ENCODE measurements at regions not wholly inside any gene's neighbourhood (a gene's known extent, or its start where the extent isn't known, plus 50 kb on each side); places are given as distances from the start of the nearest gene placed in this dataset.

DNA sequence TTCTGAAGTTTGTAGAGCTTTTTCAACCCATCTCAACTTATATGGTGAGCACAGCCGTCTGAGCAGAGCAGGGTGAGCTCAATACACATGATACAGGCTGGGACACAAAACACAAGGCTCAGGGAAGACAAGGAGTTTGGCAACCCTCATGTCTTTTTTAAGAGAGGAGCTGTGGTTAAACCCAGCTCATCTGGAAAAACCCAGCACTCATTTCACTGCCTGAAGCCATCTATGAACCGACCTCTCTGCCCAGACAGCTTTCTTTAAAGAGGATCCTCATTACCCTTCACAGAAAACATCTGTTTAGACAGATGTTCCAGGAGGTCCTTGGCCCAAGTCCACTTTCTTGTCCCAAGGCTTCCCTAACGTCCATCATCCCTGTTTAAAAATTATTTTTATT, 170.0 kb upstream of the TSHZ3 start:
- Mint-ChIP-seq H3K4me1 (ENCODE audit: low read depth) (no peaks in the 10 kb centered on the region), H3K9me3 (peaks cover 16% of the 10 kb centered on the region), H3K4me3 (no peak overlapping the region)

DNA sequence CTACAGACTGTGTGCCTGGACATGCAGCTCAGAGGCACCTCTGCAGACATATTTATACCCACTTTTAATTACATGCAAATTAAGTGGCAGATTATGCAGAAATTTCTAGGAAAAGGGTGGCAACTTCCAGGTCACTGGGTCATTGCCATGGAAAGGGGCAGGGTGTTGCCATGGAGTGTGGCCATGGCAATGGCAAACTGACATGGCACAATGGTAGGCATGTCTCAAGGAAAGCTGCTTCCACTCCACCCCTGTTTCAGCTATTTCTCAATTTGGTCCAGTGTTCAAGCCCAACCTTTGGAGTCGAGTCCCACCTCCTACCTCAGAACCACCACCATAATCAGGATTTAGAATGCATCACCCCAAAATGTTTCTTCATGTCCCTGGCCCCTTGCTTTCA, 170.7 kb upstream of the TSHZ3 start:
- H3K36me3 Mint-ChIP-seq (ENCODE audit: low read depth) = no peaks in the 10 kb centered on the region
- H3K27ac Mint-ChIP-seq = no peak overlapping the region
- no peak overlapping the region for H3K4me3 Mint-ChIP-seq
- peaks cover 20% of the 10 kb centered on the region for H3K9me3 Mint-ChIP-seq
- H3K4me1 Mint-ChIP-seq (ENCODE audit: low read depth) = no peaks in the 10 kb centered on the region
- no peaks in the 10 kb centered on the region for H3K27me3 Mint-ChIP-seq (ENCODE audit: low read depth)

More for the DNA sequence above, 170.0 kb upstream of the TSHZ3 start:
- H3K36me3 Mint-ChIP-seq (ENCODE audit: low read depth) = no peaks in the 10 kb centered on the region
- H3K27ac Mint-ChIP-seq = no peak overlapping the region
- no peaks in the 10 kb centered on the region for H3K27me3 Mint-ChIP-seq (ENCODE audit: low read depth)

DNA sequence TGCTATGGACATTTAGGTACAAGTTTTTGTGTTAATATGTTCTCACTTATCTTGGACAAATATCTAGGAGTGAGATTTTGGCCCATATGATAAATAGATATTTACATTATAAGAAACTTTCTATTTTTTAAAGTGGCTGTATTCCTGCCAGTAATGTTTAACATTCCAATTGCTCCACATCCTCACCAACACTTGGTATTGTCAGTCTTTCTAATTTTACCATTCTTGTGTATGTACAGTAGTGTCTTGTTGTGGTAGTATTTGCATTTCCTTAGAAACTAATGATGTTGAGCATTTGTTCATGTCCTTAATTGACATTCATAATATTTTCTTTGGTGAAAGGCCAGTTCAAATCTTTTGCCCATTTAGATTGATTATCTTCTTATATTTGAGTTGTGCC, 171.4 kb upstream of the TSHZ3 start:
- Mint-ChIP-seq H3K27me3 (ENCODE audit: low read depth) (no peaks in the 10 kb centered on the region), H3K4me1 (ENCODE audit: low read depth) (no peaks in the 10 kb centered on the region), H3K36me3 (ENCODE audit: low read depth) (no peaks in the 10 kb centered on the region), H3K4me3 (no peak overlapping the region), H3K27ac (no peak overlapping the region), H3K9me3 (peaks cover 26% of the 10 kb centered on the region)

DNA sequence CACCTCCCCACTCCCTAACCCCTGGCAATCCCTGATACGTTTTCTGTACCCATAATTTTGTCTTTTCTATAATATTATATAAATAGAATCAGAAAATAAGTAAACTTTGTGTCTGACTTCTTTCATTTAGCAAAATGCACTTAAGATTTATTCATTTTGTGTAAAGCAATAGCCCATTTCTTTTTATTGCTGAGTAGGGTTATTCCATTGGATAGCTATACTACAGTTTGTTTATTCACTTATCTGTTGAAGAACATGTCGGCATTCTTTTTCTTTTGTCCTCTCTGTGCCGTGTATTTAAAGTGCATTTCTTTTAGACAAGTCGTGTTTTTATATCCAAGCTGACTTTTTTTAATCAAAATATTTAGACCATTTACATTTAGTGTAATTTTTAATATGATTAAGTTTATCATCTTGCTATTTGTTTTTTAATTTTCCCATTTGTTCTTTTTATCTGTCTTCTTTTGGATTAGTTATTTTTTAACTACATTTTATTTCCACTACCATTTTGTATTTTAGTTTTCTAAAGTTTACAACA, 176.4 kb upstream of the TSHZ3 start:
- Mint-ChIP-seq H3K27me3 (ENCODE audit: low read depth) (no peaks in the 10 kb centered on the region), H3K36me3 (ENCODE audit: low read depth) (no peaks in the 10 kb centered on the region), H3K9me3 (peaks cover 27% of the 10 kb centered on the region), H3K4me3 (no peak overlapping the region), H3K4me1 (ENCODE audit: low read depth) (no peaks in the 10 kb centered on the region), H3K27ac (no peak overlapping the region)

DNA sequence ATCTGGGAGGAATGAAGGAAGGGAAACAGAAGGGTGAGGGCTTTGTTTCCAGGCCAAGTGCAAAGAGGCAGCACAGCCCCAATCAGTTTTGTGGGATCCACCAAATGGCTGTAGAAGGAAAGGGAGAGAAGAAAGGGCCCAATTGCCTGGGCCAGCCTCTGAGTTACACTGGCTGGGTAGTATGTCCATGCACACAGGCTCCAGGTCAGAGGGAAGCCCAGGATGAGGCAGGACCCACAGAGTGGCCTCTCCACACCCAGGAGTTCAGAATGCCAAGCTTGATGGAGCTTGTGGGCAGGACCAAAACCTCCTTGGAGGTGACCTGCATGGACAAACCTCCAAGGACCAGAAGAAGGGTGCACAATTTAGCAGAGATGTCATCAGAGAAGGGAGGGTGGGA, 178.2 kb upstream of the TSHZ3 start:
- Mint-ChIP-seq H3K9me3 (peaks cover 21% of the 10 kb centered on the region), H3K4me3 (no peak overlapping the region), H3K4me1 (ENCODE audit: low read depth) (no peaks in the 10 kb centered on the region), H3K27me3 (ENCODE audit: low read depth) (no peaks in the 10 kb centered on the region), H3K36me3 (ENCODE audit: low read depth) (no peaks in the 10 kb centered on the region), H3K27ac (no peak overlapping the region)

DNA sequence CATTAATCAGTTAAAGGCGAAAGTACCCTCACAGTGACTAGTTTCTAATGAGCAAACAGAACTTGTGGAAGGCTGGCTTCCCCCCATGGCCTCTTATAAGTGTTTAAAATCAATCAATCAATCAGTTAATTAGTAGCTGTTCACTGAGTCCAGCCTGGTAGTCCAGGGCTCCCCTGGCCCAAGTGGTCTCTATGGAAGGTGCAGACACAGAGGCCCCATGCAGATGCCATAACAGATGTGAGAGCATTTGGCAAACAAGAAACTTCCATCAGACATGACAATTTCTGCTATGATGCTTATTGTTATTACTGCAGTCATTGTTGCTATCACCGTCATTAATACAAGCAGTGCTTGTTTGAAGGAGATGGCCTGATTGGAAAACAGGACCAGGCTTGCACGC, 179.0 kb upstream of the TSHZ3 start:
- H3K27ac Mint-ChIP-seq = no peak overlapping the region
- no peaks in the 10 kb centered on the region for H3K4me1 Mint-ChIP-seq (ENCODE audit: low read depth)
- H3K9me3 Mint-ChIP-seq = peaks cover 21% of the 10 kb centered on the region
- H3K36me3 Mint-ChIP-seq (ENCODE audit: low read depth) = no peaks in the 10 kb centered on the region
- no peaks in the 10 kb centered on the region for H3K27me3 Mint-ChIP-seq (ENCODE audit: low read depth)
- no peak overlapping the region for H3K4me3 Mint-ChIP-seq

DNA sequence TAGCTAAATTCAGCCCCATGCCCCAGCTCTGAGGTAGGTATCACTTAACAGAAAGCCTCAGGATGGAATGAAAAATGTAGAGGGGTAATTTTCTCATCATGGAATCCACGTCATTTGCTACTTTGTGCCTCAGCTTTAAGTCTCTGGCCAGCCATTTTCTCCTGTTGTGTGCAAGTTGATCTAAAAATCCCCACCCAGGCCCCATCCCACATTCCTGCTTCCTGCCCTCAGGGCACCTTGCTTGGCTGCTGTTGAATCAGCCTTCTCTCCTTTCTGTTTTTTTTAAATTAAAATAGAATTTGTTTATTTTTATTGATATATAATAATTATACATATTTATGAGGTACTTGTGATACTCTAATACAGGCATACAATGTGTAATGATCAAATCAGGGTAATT, 179.9 kb upstream of the TSHZ3 start:
- no peak overlapping the region for H3K4me3 Mint-ChIP-seq
- peaks cover 21% of the 10 kb centered on the region for H3K9me3 Mint-ChIP-seq
- H3K36me3 Mint-ChIP-seq (ENCODE audit: low read depth) = no peaks in the 10 kb centered on the region
- H3K4me1 Mint-ChIP-seq (ENCODE audit: low read depth) = no peaks in the 10 kb centered on the region
- H3K27me3 Mint-ChIP-seq (ENCODE audit: low read depth) = no peaks in the 10 kb centered on the region
- no peak overlapping the region for H3K27ac Mint-ChIP-seq

DNA sequence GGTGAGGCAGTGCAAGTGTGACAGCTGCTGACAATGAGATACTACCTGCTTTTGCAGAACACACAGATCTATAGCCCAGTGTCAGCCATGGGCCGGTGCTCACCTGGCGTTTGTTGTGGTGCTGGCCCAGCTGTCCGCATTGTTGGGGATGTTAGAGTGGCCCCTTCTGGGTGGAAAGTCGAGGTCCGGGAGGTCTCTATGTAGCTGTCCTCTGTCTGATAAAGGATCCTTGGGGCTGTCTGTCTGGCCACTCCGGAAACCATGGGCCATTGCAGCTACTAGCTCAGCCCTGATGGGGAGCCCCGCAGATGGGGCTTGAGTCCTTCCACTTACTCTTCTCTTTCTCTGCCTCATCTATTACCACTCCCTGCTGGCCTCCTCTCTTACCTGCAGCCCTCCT, 181.5 kb upstream of the TSHZ3 start:
- H3K27ac Mint-ChIP-seq = no peak overlapping the region

DNA sequence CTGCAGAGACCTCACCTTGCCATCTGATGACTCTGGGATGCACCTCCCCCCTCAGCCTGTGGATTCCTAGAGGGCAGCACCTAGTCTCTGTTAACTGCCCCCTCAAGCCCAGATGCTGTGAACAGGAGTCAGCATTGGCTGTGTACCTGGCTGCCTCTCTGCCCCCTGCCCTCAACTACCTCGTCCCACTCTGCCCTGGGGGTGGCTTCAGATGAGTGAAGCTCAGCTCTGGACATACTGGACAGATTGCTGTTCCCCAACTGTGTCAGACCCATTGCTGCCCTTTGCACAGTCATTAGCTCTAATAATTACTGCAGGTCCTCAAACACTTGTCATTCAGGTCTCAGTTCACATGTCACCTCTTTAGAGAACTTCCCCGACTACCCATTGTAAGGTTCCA, 182.1 kb upstream of the TSHZ3 start:
- Mint-ChIP-seq H3K9me3 (peaks cover 4% of the 10 kb centered on the region), H3K4me1 (ENCODE audit: low read depth) (no peaks in the 10 kb centered on the region), H3K36me3 (ENCODE audit: low read depth) (no peaks in the 10 kb centered on the region), H3K27me3 (ENCODE audit: low read depth) (no peaks in the 10 kb centered on the region), H3K4me3 (no peak overlapping the region), H3K27ac (no peak overlapping the region)

More for the DNA sequence above, 181.5 kb upstream of the TSHZ3 start:
- H3K4me1 Mint-ChIP-seq (ENCODE audit: low read depth) = no peaks in the 10 kb centered on the region
- H3K36me3 Mint-ChIP-seq (ENCODE audit: low read depth) = no peaks in the 10 kb centered on the region
- H3K9me3 Mint-ChIP-seq = peaks cover 10% of the 10 kb centered on the region
- H3K27me3 Mint-ChIP-seq (ENCODE audit: low read depth) = no peaks in the 10 kb centered on the region
- no peak overlapping the region for H3K4me3 Mint-ChIP-seq

DNA sequence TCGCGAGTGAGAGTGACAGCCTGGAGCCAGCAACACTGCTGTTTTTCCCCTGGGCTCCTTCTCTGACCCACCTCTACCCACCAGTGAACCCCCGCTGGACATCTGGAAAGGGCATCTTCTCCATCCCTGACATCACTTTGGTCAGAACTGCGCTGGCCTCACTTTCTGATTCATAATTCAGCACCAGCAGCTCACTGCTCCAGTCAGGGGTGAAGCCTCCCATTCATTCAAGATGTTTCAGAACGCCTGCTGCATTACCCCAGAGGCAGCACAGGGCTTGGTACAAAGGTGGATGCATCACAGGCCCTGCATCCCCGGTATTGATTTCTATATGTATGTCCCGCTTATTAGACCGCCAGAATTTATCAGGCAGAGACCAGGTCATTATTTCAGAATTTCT, 182.8 kb upstream of the TSHZ3 start:
- H3K27ac Mint-ChIP-seq = no peak overlapping the region
- peaks cover 3% of the 10 kb centered on the region for H3K9me3 Mint-ChIP-seq
- no peaks in the 10 kb centered on the region for H3K4me1 Mint-ChIP-seq (ENCODE audit: low read depth)
- no peak overlapping the region for H3K4me3 Mint-ChIP-seq
- H3K36me3 Mint-ChIP-seq (ENCODE audit: low read depth) = no peaks in the 10 kb centered on the region
- no peaks in the 10 kb centered on the region for H3K27me3 Mint-ChIP-seq (ENCODE audit: low read depth)

DNA sequence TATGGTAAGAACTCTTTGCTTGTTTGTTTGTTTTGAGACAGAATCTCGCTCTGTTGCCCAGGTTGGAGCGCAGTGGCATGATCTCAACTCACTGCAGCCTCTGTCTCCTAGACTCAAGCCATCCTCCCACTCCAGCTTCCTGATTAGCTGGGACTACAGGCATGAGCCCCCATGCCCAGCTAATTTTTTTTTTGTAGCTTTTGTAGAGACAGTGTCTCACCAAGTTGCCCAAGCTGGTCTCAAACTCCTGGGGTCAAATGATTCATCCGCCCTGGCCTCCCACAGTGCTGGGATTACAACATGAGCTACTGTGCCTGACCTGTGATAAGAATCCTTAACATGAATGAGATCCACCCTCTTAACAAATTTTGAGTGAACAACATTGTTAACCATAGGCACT, 183.9 kb upstream of the TSHZ3 start:
- Mint-ChIP-seq H3K36me3 (ENCODE audit: low read depth) (no peaks in the 10 kb centered on the region), H3K4me1 (ENCODE audit: low read depth) (no peaks in the 10 kb centered on the region), H3K27me3 (ENCODE audit: low read depth) (no peaks in the 10 kb centered on the region), H3K4me3 (no peak overlapping the region), H3K27ac (no peak overlapping the region), H3K9me3 (peaks cover 9% of the 10 kb centered on the region)

DNA sequence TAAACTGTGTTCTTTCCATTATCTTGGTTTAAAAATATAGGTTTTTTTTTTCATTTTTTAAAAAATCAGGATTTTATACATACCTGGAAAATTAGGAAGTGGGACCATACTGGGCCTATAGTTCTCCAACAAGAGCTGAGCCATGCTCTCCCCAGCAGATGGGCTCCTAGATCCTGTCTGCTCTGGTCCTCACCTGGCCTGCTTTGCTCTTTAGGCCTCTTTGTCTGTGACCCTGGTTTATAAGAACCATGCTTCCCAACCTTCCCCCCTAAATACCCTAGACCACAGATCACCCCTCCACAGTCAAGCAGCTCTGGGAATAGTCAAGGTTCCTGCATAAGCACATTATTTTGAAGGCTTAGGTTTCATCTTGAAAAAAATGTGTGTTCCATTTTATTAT, 185.0 kb upstream of the TSHZ3 start:
- Mint-ChIP-seq H3K27me3 (ENCODE audit: low read depth) (no peaks in the 10 kb centered on the region), H3K4me3 (no peak overlapping the region), H3K9me3 (peaks cover 10% of the 10 kb centered on the region), H3K36me3 (ENCODE audit: low read depth) (no peaks in the 10 kb centered on the region), H3K4me1 (ENCODE audit: low read depth) (no peaks in the 10 kb centered on the region), H3K27ac (no peak overlapping the region)

DNA sequence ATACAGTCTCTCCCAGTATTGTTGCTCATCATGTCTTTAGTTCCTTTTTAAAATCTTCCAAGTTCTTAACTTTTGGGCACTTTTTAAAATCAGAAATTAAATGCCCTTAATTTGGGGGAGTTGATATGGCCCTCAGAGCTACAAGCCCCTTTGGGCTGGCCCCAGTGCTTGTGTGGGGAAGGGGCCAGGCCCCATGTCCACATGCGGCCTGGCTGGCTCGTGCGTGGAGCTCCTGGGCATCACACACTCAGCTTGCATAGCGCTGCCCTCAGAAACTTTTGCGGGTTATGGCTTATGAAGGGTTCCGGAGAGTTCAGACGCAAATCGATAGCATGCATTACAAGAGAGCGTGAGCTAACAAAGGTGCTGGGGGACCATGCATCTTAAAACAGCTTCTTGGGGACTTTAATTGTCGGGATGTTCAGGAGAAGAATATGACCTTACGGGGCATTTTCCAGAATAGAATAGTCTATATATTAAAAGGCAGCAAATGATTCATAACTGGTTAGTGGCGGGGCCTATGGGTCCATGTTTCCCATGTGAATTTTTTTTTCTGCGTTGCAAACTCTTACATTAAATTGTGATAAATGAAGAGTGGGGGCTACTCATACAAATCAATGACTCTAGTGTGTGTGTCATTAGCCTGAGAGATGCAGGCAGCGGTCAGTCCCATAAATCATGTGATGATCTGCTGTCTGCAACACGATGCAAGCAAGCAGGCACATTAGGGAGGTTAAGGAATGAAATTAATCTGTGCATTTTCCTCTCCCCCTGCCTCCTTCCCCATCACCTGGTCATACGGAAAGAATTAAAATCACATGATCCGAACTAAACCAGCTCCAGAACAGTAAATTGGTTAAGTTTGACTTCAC, 185.8 kb upstream of the TSHZ3 start:
- Mint-ChIP-seq H3K9me3 (peaks cover 7% of the 10 kb centered on the region), H3K4me1 (ENCODE audit: low read depth) (no peaks in the 10 kb centered on the region), H3K27ac (no peak overlapping the region), H3K4me3 (no peak overlapping the region), H3K27me3 (ENCODE audit: low read depth) (no peaks in the 10 kb centered on the region), H3K36me3 (ENCODE audit: low read depth) (no peaks in the 10 kb centered on the region)

DNA sequence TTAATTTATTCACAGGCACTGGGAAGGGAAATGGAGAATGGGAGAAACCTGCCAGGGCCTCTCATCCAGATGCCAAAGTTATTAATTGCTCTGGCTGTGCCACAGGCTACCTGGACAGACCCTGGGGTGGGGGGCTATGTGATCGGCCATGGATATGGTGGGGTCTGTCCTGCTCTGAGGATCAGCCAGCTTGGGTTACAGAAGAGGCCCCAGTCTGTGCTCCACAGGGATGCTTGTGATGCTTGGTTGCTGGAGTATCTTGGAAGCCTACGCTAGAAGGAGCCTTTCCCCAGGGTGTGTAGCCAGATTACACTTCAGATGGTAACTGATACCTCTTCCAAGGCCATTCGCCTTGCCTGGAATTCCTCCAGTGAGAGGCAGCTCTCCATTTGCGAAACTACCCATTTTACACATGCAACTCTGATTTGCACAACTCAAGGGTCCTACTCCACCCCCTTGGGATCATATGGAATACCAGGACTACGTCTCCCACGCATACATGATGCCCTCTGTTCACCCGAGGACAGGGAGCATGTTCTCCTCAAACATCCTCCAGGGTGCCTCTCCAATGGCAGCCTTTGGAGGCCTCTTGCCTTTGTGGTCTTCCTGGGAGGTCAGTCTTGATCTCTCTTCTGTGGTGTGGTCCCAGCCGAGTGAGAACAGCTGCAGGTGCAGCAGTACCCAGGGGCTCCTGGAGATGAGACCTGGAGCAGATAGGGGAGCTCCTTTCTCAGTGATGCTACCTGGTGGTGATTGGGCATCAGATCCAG, 186.6 kb upstream of the TSHZ3 start:
- H3K4me1 Mint-ChIP-seq (ENCODE audit: low read depth) = no peaks in the 10 kb centered on the region
- no peaks in the 10 kb centered on the region for H3K27me3 Mint-ChIP-seq (ENCODE audit: low read depth)
- no peaks in the 10 kb centered on the region for H3K36me3 Mint-ChIP-seq (ENCODE audit: low read depth)
- H3K4me3 Mint-ChIP-seq = no peak overlapping the region
- peaks cover 7% of the 10 kb centered on the region for H3K9me3 Mint-ChIP-seq
- no peak overlapping the region for H3K27ac Mint-ChIP-seq

DNA sequence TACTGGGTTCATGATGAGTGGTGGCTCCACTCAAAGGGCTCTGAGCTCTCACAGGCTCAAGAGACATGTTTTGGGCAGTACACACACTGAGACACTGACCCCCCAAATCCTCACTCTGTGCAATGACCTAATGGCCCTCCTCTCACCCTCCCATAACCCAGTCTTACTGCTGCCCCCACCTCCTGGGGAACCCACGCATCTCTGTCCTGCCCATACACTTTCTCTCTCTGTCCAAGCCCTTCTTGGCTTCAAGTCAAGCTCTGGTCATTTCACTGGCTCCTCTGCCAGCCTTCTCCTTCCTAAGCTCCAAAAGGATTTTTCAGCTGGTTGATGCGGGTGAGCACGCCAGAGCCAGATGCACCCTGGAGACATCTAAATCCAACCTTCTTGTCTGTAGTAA, 187.9 kb upstream of the TSHZ3 start:
- no peaks in the 10 kb centered on the region for H3K27me3 Mint-ChIP-seq (ENCODE audit: low read depth)
- no peaks in the 10 kb centered on the region for H3K36me3 Mint-ChIP-seq (ENCODE audit: low read depth)
- H3K27ac Mint-ChIP-seq = no peak overlapping the region
- peaks cover 7% of the 10 kb centered on the region for H3K9me3 Mint-ChIP-seq
- no peak overlapping the region for H3K4me3 Mint-ChIP-seq
- H3K4me1 Mint-ChIP-seq (ENCODE audit: low read depth) = no peaks in the 10 kb centered on the region
